Left ventricle myocardium inferior (tissue), 1 donor: ENCODE measurements at regions not wholly inside any gene's neighbourhood (a gene's known extent, or its start where the extent isn't known, plus 50 kb on each side); places are given as distances from the start of the nearest gene placed in this dataset.

Experiments used
- DNase-seq: peaks from one replicate; pipeline ENCODE4 v3.0.0-alpha.2; 2020
- H3K27ac ChIP-seq: fragments of 200-600 bp; replicated peaks from 2 replicates; pipeline ENCODE4 v1.8.0; 2021
- H3K27me3 ChIP-seq: fragments of 200-600 bp; 2 replicates; pipeline ENCODE4 v1.8.0; 2021; ENCODE audit warnings: low read depth
- H3K36me3 ChIP-seq: fragments of 200-600 bp; 2 replicates; pipeline ENCODE4 v1.8.0; 2021
- H3K4me1 ChIP-seq: fragments of 200-600 bp; 2 replicates; pipeline ENCODE4 v1.8.0; 2021
- H3K4me3 ChIP-seq: fragments of 200-600 bp; 2 replicates; pipeline ENCODE4 v1.8.0; 2021; ENCODE audit warnings: mild to moderate bottlenecking, moderate library complexity
- H3K9me3 ChIP-seq: fragments of 200-600 bp; replicated peaks from 2 replicates; pipeline ENCODE4 v1.8.0; 2021
- intact Hi-C: fragments of 100-400 bp; cut with micrococcal nuclease; formaldehyde crosslinking; loops from one replicate; pipeline ENCODE4 v1.11.0; 2022
- TF ChIP-seq, protein P1 (sequence below): fragments of 200-600 bp; IDR thresholded peaks from 2 replicates; pipeline ENCODE4 v1.8.0; 2021; ENCODE audit warnings: antibody characterized with exemption, mild to moderate bottlenecking, borderline replicate concordance
- donor health status: DM: no; HTN: yes; CAD: no; lungs with severe emphysema.

DNA sequence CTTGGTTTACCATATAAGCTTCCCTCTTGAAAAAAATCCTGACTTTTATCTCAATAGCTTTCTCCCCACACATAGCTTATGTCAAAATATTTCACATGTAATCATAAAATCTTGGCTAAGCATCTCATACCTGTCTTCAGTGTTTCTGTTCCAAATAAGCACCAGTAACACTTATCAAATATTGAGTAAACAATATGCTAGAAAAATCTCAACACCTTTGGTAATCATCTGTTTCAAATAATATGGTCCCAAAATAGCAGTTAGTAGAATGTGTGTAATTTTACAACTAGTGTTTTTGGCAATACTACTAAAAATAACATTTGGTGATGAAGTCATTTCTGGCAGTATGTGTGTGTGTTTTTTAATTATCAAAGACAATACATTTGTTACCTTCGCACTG is 2138.2 kb downstream of the PCDH7 start:
- H3K4me3 ChIP-seq, result no peak overlapping the region
- TF ChIP-seq, protein P1, sequence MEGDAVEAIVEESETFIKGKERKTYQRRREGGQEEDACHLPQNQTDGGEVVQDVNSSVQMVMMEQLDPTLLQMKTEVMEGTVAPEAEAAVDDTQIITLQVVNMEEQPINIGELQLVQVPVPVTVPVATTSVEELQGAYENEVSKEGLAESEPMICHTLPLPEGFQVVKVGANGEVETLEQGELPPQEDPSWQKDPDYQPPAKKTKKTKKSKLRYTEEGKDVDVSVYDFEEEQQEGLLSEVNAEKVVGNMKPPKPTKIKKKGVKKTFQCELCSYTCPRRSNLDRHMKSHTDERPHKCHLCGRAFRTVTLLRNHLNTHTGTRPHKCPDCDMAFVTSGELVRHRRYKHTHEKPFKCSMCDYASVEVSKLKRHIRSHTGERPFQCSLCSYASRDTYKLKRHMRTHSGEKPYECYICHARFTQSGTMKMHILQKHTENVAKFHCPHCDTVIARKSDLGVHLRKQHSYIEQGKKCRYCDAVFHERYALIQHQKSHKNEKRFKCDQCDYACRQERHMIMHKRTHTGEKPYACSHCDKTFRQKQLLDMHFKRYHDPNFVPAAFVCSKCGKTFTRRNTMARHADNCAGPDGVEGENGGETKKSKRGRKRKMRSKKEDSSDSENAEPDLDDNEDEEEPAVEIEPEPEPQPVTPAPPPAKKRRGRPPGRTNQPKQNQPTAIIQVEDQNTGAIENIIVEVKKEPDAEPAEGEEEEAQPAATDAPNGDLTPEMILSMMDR, result no peak
- H3K27me3 ChIP-seq, result no peaks in the 10 kb centered on the region
- no peaks in the 10 kb centered on the region for H3K36me3 ChIP-seq
- H3K27ac ChIP-seq, result no peak overlapping the region
- DNase-seq, result no peak
- intact Hi-C loops, result no loop called here
- H3K9me3 ChIP-seq, result peaks cover 11% of the 10 kb centered on the region
- no peaks in the 10 kb centered on the region for H3K4me1 ChIP-seq

DNA sequence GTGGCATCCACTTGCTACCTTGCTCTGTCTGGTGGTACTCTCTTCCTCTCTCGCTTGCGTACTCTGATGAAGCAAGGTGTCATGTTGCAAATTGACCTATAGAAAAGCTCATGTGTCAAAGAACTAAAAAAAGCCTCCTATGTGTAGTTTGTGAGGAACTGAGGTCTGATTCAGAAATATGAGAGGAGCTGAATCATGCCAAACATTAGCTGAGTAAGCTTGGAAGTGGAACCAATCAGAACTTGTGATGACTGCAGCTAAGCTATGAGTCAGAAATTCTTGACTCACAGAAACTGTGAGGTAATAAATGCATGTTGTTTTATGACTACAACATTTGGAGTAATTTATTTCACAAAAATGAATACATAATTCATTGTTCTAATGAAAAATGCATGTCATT is 2138.8 kb downstream of the PCDH7 start:
- intact Hi-C loops, result no loop called here
- DNase-seq, result no peak
- no peaks in the 10 kb centered on the region for H3K4me1 ChIP-seq

DNA sequence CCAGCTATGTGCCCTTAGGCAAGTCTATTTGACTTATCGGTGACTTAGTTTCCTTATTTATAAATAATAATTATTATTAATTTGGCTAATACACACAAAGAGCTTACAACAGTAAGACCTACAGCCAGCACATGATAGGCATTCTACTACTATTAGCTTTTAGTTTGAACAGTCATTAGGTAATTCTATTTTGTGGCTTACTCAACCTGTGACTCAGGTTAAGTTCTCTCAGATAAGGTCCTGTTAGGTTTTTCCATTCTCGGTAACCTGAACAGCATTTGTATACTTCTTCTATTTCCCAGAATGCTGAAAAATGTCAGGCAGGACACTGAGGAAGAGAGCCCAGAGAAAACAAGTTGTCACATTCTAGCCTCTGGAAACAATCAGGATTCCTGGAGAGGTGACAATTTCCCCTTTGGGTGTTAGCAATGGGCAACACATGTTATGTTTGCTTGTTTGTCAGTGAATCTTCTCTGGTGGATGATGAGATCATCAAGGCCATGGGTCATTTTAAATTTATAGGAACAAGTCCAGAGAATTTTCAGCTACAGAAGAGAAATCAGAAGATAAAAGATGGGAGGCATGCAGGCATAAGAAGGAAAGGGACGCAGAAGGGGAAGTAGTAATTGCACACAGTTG is 2144.7 kb downstream of the PCDH7 start:
- H3K4me3 ChIP-seq, result no peak overlapping the region
- H3K27ac ChIP-seq, result no peak overlapping the region
- H3K9me3 ChIP-seq, result no peaks in the 10 kb centered on the region
- H3K27me3 ChIP-seq, result no peaks in the 10 kb centered on the region
- intact Hi-C loops, result no loop called here
- no peak for DNase-seq
- no peaks in the 10 kb centered on the region for H3K4me1 ChIP-seq
- H3K36me3 ChIP-seq, result no peaks in the 10 kb centered on the region
- TF ChIP-seq, protein P1, result no peak

More for the DNA sequence above, 2138.8 kb downstream of the PCDH7 start:
- Histone ChIP-seq H3K27me3 (no peaks in the 10 kb centered on the region), H3K36me3 (no peaks in the 10 kb centered on the region), H3K9me3 (peaks cover 7% of the 10 kb centered on the region), H3K27ac (no peak overlapping the region), H3K4me3 (no peak overlapping the region)
- TF ChIP-seq, protein P1, result no peak

DNA sequence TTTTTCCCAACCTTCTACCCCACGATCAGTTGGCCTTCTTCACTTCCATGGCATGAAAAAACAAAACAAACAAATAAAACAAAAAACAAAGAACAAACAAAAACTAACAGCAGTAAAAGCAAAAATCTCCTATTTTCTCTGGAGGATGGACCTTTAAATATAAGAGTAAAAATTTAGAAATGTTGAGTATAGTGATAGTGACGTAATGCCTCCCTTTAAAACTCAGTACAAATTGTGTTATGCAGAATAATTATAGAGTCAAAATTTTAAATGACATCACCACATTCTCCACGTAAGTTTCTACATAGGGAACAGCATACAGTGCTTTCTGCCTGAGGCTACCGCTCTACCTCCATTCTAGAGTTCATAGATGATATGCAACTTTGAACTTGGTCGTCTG is 2156.4 kb downstream of the PCDH7 start:
- no peaks in the 10 kb centered on the region for H3K36me3 ChIP-seq
- no peaks in the 10 kb centered on the region for H3K27me3 ChIP-seq
- TF ChIP-seq, protein P1, result no peak
- no peak overlapping the region for H3K4me3 ChIP-seq
- H3K9me3 ChIP-seq, result peaks cover 10% of the 10 kb centered on the region
- DNase-seq, result no peak
- intact Hi-C loops, result no loop called here
- H3K4me1 ChIP-seq, result no peaks in the 10 kb centered on the region
- no peak overlapping the region for H3K27ac ChIP-seq

DNA sequence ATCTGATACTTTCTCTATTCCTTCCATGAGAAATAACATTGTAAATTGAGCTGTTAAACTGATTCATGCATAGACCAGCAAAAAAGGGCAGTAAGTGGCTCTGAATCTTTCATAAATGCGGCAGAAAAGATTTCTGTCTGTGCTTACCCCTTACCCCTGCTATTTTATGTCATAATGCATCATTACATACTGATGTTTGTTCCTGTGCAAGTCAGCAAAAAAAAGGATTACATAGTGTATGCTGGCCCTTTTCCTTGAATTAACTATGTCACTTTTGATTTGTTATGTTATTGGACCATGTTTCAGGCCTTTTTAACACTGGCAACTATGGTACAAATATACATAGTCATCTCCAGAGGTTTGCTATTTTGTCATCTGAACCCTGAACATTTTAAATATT is 2159.7 kb downstream of the PCDH7 start:
- H3K4me3 ChIP-seq, result no peak overlapping the region
- no peaks in the 10 kb centered on the region for H3K4me1 ChIP-seq
- H3K27ac ChIP-seq, result no peak overlapping the region
- no peaks in the 10 kb centered on the region for H3K9me3 ChIP-seq
- intact Hi-C loops, result no loop called here
- no peaks in the 10 kb centered on the region for H3K36me3 ChIP-seq
- TF ChIP-seq, protein P1, result no peak
- DNase-seq, result no peak
- H3K27me3 ChIP-seq, result no peaks in the 10 kb centered on the region

DNA sequence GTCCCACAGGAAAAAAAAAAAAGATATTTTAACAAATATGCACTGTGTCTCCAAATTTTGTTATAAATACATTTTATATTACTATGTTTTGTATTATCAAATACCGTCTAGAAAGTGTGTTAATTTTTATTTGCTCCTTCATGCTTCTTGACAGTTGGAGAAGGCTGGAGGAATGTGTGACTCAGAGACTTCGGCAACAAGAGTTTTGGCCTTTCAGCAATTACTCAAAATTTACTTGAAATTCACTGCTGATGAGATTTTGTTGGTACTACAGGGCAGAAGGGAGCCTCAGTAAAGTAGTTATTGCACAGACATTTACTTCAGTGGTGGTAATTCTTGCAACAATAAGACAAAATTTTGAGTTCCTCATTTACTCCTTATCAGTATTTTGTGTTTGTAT is 2164.0 kb downstream of the PCDH7 start:
- TF ChIP-seq, protein P1, result no peak
- no peak for DNase-seq
- H3K36me3 ChIP-seq, result no peaks in the 10 kb centered on the region
- no peaks in the 10 kb centered on the region for H3K9me3 ChIP-seq
- H3K4me1 ChIP-seq, result no peaks in the 10 kb centered on the region
- intact Hi-C loops, result no loop called here
- no peak overlapping the region for H3K4me3 ChIP-seq
- no peak overlapping the region for H3K27ac ChIP-seq
- no peaks in the 10 kb centered on the region for H3K27me3 ChIP-seq
